ENCODE measurements at regions not wholly inside any gene's neighbourhood (a gene's known extent, or its start where the extent isn't known, plus 50 kb on each side); places are given as distances from the start of the nearest gene placed in this dataset.
A peak's percentile ranks its signal among the peaks of the same experiment; 100 is the strongest.

- no peaks in the 10 kb centered on the region for H3K9me3 ChIP-seq (ENCODE audit: low read length)
- Mint-ChIP-seq H3K4me3 (no peak overlapping the region), H3K4me1 (no peaks in the 10 kb centered on the region), H3K27me3 (no peaks in the 10 kb centered on the region), H3K9me3 (no peaks in the 10 kb centered on the region), H3K36me3 (no peaks in the 10 kb centered on the region), H3K27ac (peak overlapping the region in 1 of 8 donors; percentile 48)
- no peak overlapping the region for H3K4me3 ChIP-seq (ENCODE audit: low read length)
- ChIA-PET CTCF (no interaction called here), POLR2A (no interaction called here)
- H3K36me3 ChIP-seq (ENCODE audit: insufficient read depth, low read length) = no peaks in the 10 kb centered on the region
- DNase-seq = no peak
- no peak overlapping the region for H3K27ac ChIP-seq (ENCODE audit: low read depth, low read length)
- H3K4me1 ChIP-seq (ENCODE audit: insufficient read depth, low read length) = no peaks in the 10 kb centered on the region
- no peaks in the 10 kb centered on the region for H3K27me3 ChIP-seq (ENCODE audit: insufficient read depth, low read length, poor library complexity, severe bottlenecking)
Observed at GRCh38 chr15:33256874-33257273, 53.9 kb upstream of the RYR3 start.

- ChIA-PET POLR2A (no interaction called here), CTCF (no interaction called here)
- Histone ChIP-seq H3K27me3 (ENCODE audit: insufficient read depth, low read length, poor library complexity, severe bottlenecking) (no peaks in the 10 kb centered on the region), H3K36me3 (ENCODE audit: insufficient read depth, low read length) (no peaks in the 10 kb centered on the region), H3K9me3 (ENCODE audit: low read length) (no peaks in the 10 kb centered on the region), H3K4me3 (ENCODE audit: low read length) (no peak overlapping the region), H3K27ac (ENCODE audit: low read depth, low read length) (no peak overlapping the region), H3K4me1 (ENCODE audit: insufficient read depth, low read length) (no peaks in the 10 kb centered on the region)
- no peak overlapping the region for H3K4me3 Mint-ChIP-seq
- no peak for DNase-seq
- no peaks in the 10 kb centered on the region for H3K4me1 Mint-ChIP-seq
- no peak overlapping the region for H3K27ac Mint-ChIP-seq
- peaks cover 0 to 5% of the 10 kb centered on the region in 2 donors for H3K27me3 Mint-ChIP-seq
- no peaks in the 10 kb centered on the region for H3K9me3 Mint-ChIP-seq
- H3K36me3 Mint-ChIP-seq = no peaks in the 10 kb centered on the region
Observed at GRCh38 chr15:33244471-33244870, 50.0 kb upstream of the FMN1 start.

Measured in CD8-positive, alpha-beta memory T cell (primary cell).